Skeletal muscle tissue (tissue), 3 donors: ENCODE measurements at regions not wholly inside any gene's neighbourhood (a gene's known extent, or its start where the extent isn't known, plus 50 kb on each side); places are given as distances from the start of the nearest gene placed in this dataset.

Experiments used
- H3K27ac ChIP-seq: one replicate; pipeline ENCODE4 v1.7.0; 2013; ENCODE audit warnings: mild to moderate bottlenecking, low read depth, low read length, inconsistent platforms
- H3K27me3 ChIP-seq, 3 donors: one replicate each; pipeline ENCODE4 v1.7.0; 2013; ENCODE audit warnings: low read length in 3 of 3; ENCODE audit not compliant: control insufficient read depth in 3 of 3, insufficient read depth in 3 of 3
- H3K36me3 ChIP-seq, 3 donors: one replicate each; pipeline ENCODE4 v1.7.0; 2013; ENCODE audit warnings: low read length in 3 of 3; ENCODE audit not compliant: control insufficient read depth in 3 of 3, insufficient read depth in 3 of 3
- H3K4me1 ChIP-seq, 3 donors: one replicate each; pipeline ENCODE4 v1.7.0; 2013; ENCODE audit warnings: low read length in 3 of 3, mild to moderate bottlenecking in 3 of 3; ENCODE audit not compliant: control insufficient read depth in 3 of 3, insufficient read depth in 3 of 3
- H3K4me3 ChIP-seq, 3 donors: one replicate each; pipeline ENCODE4 v1.7.0; 2013; ENCODE audit warnings: low read length in 3 of 3
- H3K9ac ChIP-seq, 3 donors: one replicate each; pipeline ENCODE4 v1.7.0; 2013; ENCODE audit warnings: low read length in 3 of 3, mild to moderate bottlenecking in 3 of 3, moderate library complexity in 2 of 3, low read depth in 1 of 3
- H3K9me3 ChIP-seq, 3 donors: one replicate each; pipeline ENCODE4 v1.7.0; 2013; ENCODE audit warnings: low read length in 3 of 3; ENCODE audit not compliant: control insufficient read depth in 3 of 3
- donor health status: Osteomylitis.

- Histone ChIP-seq H3K4me1 (no peaks in the 10 kb centered on the region), H3K9me3 (peaks cover 0 to 6% (median 0%) of the 10 kb centered on the region in 3 donors), H3K27me3 (no peaks in the 10 kb centered on the region), H3K4me3 (no peak overlapping the region), H3K36me3 (no peaks in the 10 kb centered on the region), H3K9ac (no peak overlapping the region), H3K27ac (no peak overlapping the region)
Measured at GRCh38 chr7:85950418-85950817, 693.3 kb upstream of the GRM3 start.

- Histone ChIP-seq H3K27me3 (no peaks in the 10 kb centered on the region), H3K36me3 (no peaks in the 10 kb centered on the region), H3K9ac (no peak overlapping the region), H3K4me3 (no peak overlapping the region), H3K27ac (no peak overlapping the region), H3K4me1 (no peaks in the 10 kb centered on the region), H3K9me3 (peaks cover 0 to 6% (median 0%) of the 10 kb centered on the region in 3 donors)
Measured at GRCh38 chr7:85947767-85948166, 695.9 kb upstream of the GRM3 start.

GRCh38 chr7:85940798-85941197 is 702.9 kb upstream of the GRM3 start:
- Histone ChIP-seq H3K4me3 (no peak overlapping the region), H3K9ac (no peak overlapping the region), H3K9me3 (no peaks in the 10 kb centered on the region), H3K27me3 (no peaks in the 10 kb centered on the region), H3K36me3 (no peaks in the 10 kb centered on the region), H3K27ac (no peak overlapping the region), H3K4me1 (no peaks in the 10 kb centered on the region)

- H3K4me3 ChIP-seq: no peak overlapping the region
- H3K27me3 ChIP-seq: no peaks in the 10 kb centered on the region
- no peaks in the 10 kb centered on the region for H3K36me3 ChIP-seq
- no peak overlapping the region for H3K9ac ChIP-seq
- H3K4me1 ChIP-seq: no peaks in the 10 kb centered on the region
- H3K9me3 ChIP-seq: peaks cover 0 to 3% (median 0%) of the 10 kb centered on the region in 3 donors
- no peak overlapping the region for H3K27ac ChIP-seq
Measured at GRCh38 chr7:85931919-85932318, 711.8 kb upstream of the GRM3 start.

- no peaks in the 10 kb centered on the region for H3K4me1 ChIP-seq
- no peak overlapping the region for H3K27ac ChIP-seq
- H3K4me3 ChIP-seq: no peak overlapping the region
- no peak overlapping the region for H3K9ac ChIP-seq
- H3K9me3 ChIP-seq: no peaks in the 10 kb centered on the region
- H3K27me3 ChIP-seq: no peaks in the 10 kb centered on the region
- no peaks in the 10 kb centered on the region for H3K36me3 ChIP-seq
Measured at GRCh38 chr7:85928500-85928899, 715.2 kb upstream of the GRM3 start.

GRCh38 chr7:85927226-85927625 is 716.5 kb upstream of the GRM3 start:
- H3K27me3 ChIP-seq: no peaks in the 10 kb centered on the region
- no peak overlapping the region for H3K27ac ChIP-seq
- no peaks in the 10 kb centered on the region for H3K9me3 ChIP-seq
- H3K9ac ChIP-seq: no peak overlapping the region
- H3K4me3 ChIP-seq: no peak overlapping the region
- H3K36me3 ChIP-seq: no peaks in the 10 kb centered on the region
- H3K4me1 ChIP-seq: no peaks in the 10 kb centered on the region

- Histone ChIP-seq H3K27ac (no peak overlapping the region), H3K9me3 (no peaks in the 10 kb centered on the region), H3K9ac (no peak overlapping the region), H3K36me3 (no peaks in the 10 kb centered on the region), H3K4me3 (no peak overlapping the region), H3K4me1 (no peaks in the 10 kb centered on the region), H3K27me3 (no peaks in the 10 kb centered on the region)
Measured at GRCh38 chr7:85924062-85924461, 719.6 kb upstream of the GRM3 start.

GRCh38 chr7:85916016-85916415 is 727.7 kb upstream of the GRM3 start:
- Histone ChIP-seq H3K9ac (no peak overlapping the region), H3K9me3 (no peaks in the 10 kb centered on the region), H3K4me1 (no peaks in the 10 kb centered on the region), H3K36me3 (no peaks in the 10 kb centered on the region), H3K4me3 (no peak overlapping the region), H3K27ac (no peak overlapping the region), H3K27me3 (no peaks in the 10 kb centered on the region)

GRCh38 chr7:85914437-85914836 is 727.6 kb upstream of the SEMA3D start:
- no peaks in the 10 kb centered on the region for H3K27me3 ChIP-seq
- no peak overlapping the region for H3K4me3 ChIP-seq
- no peaks in the 10 kb centered on the region for H3K36me3 ChIP-seq
- no peak overlapping the region for H3K9ac ChIP-seq
- no peak overlapping the region for H3K27ac ChIP-seq
- no peaks in the 10 kb centered on the region for H3K9me3 ChIP-seq
- H3K4me1 ChIP-seq: no peaks in the 10 kb centered on the region

- H3K9me3 ChIP-seq: no peaks in the 10 kb centered on the region
- H3K36me3 ChIP-seq: no peaks in the 10 kb centered on the region
- no peak overlapping the region for H3K9ac ChIP-seq
- no peak overlapping the region for H3K4me3 ChIP-seq
- no peak overlapping the region for H3K27ac ChIP-seq
- no peaks in the 10 kb centered on the region for H3K4me1 ChIP-seq
- no peaks in the 10 kb centered on the region for H3K27me3 ChIP-seq
Measured at GRCh38 chr7:85908051-85908450, 721.2 kb upstream of the SEMA3D start.

GRCh38 chr7:85897967-85898366 is 711.1 kb upstream of the SEMA3D start:
- Histone ChIP-seq H3K27me3 (no peaks in the 10 kb centered on the region), H3K9ac (no peak overlapping the region), H3K27ac (no peak overlapping the region), H3K4me1 (no peaks in the 10 kb centered on the region), H3K36me3 (no peaks in the 10 kb centered on the region), H3K9me3 (no peaks in the 10 kb centered on the region), H3K4me3 (no peak overlapping the region)
